Stimulated activated CD4-positive, alpha-beta T cell treated with anti-CD3 and anti-CD28 coated beads, TNF-alpha, amount 100 ng/mL, for 1 hour (primary cell): ENCODE measurements at regions not wholly inside any gene's neighbourhood (a gene's known extent, or its start where the extent isn't known, plus 50 kb on each side); places are given as distances from the start of the nearest gene placed in this dataset.

Experiments
- DNase-seq, 3 donors: peaks; one replicate each; pipeline ENCODE4 v3.0.0-alpha.2; 2020; ENCODE audit warnings: low read depth in 3 of 3, low spot score in 1 of 3

GRCh38 chr21:41115851-41116250 lies 52.1 kb upstream of the BACE2 start:
- DNase-seq = no peak
